SKM-1 (cell line): ENCODE measurements at regions not wholly inside any gene's neighbourhood (a gene's known extent, or its start where the extent isn't known, plus 50 kb on each side); places are given as distances from the start of the nearest gene placed in this dataset.
"Not testable (repeated sequence)": the region's sequence is repeated elsewhere in the genome, so short reads cannot be mapped to it uniquely, and the experiment has no call there.

ENCODE experiments used
- DNase-seq: peaks from one replicate; lab custom pipeline; 2025; ENCODE audit not compliant: unreplicated experiment; lab: John Stamatoyannopoulos, UW

- no peak for DNase-seq
Measured at GRCh38 chr10:21463436-21463835, 62.0 kb downstream of the SKIDA1 start.

DNA sequence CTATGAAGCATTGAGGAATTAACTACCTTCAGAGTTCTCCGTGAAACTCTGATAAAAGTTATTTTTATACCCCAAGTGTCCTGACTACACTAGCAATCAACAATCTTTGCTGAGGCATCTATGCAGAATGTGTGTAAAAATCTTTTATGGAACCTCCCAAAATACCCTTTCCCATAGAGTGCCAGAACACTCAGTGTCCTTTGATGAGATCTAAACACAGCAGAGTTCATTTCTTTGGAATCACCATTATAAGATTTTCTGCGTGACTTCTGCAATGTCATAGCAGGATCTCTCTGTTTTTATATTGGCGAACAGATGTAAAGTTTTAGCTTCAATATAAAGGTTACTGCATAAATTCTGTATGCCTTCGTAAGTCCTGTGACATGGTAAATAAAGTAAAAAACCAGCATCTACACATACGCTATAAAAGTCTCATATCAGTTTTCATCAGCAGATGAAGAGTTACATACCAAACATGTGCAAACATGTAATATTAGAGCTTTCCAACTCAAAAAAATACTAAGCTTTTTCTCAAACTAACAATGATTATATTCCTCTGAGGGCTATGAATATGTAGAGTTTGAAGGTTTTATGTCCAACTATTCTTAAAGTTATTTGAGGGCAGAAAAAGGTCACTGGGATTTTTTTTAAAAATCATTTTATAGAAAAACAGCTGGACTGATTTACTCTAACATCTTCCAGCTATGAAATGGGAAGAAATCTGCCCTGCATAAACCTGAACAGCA, 67.2 kb downstream of the SKIDA1 start:
- no peak for DNase-seq

DNA sequence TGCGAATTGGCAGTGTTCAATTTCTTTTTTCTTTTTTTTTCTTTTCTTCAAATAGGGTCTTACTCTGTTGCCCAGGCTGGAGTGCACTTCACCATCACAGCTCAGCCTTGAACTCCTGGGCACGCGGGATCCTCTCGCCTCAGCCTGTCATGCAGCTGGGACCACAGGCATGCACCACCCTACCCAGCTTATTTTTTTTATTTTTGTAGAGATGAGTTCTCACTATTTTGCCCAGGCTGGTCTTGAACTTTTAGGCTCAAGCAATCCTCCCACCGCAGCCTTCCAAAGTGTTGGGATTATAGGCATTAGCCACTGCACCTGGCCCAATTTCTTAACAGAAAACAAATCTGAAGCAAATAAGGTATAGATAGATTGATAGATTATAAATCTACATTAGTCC, 69.3 kb downstream of the SKIDA1 start:
- no peak for DNase-seq

DNA sequence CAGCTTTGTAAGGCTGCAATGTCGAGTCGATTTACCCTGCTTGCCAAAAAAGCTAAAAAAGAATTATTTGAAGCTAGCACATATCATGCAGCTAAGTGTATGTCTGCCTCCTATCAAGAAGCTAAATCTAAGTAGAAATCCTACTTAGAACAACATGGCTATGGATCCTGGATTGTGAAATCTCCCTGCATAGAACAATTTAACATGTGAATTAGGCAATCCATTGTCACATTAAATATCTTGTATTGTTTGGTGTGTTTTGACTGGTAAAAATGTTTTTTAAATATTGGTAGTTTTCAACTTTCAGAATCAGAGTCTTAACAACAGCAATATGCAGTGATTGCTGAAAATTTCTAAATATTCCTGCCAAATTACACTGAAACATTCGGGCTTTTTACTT, 73.3 kb downstream of the SKIDA1 start:
- no peak for DNase-seq

- peak; percentile 31 for DNase-seq
Measured at GRCh38 chr10:21449288-21449966, 76.1 kb downstream of the SKIDA1 start.

DNA sequence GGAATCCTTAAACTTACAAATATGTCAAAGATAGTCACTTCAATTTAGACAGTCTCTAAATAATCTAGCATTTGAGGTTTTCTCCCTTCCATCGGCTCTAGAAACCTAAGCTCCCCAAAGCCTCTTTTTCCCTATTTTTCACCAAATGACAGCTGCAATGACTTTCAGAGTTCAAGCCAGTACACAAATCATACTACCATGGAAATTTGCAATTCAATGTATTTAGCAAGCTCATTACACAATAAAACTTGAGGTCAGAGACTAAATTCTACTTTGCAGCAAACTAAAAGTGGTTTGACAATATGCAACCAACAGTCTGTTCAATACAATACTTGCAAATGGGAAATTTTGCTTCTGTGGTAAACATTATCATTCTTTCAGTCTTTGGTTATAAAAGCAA, 80.3 kb downstream of the SKIDA1 start:
- DNase-seq, result no peak

DNA sequence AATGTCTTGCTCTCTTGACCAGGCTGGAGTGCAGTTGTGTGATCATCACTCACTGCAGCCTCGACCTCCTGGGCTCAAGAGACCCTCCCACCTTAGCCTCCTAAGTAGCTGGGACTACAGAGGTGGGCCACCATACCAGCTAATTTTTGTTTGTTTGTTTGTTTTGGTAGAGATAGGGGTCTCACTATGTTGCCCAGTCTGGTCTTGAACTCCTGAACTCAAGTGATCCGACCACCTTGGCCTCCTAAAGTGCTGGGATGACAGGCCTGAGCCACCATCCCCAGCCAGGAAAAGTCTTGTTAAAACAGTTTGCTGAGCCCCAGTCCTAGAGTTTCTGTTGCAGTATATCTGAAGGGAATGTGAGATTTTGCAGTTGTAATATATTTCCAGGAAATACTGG, 83.9 kb downstream of the SKIDA1 start:
- no peak for DNase-seq

DNA sequence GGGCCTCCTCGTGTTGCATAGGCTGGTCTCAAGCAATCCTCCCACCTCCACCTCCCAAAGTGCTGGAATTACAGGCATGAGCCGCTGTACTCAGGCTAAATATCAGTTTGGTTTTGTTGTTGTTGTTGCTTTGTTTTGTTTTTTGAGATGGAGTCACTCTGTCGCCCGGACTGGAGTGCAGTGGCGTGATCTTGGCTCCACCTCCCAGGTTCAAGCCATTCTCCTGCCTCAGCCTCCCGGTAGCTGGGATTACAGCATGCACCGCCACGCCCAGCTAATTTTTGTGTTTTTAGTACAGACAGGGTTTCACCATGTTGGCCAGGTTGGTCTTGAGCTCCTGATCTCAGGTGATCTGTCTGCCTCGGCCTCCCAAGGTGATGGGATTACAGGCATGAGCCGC, 86.6 kb downstream of the SKIDA1 start:
- DNase-seq, result not testable (repeated sequence)

DNA sequence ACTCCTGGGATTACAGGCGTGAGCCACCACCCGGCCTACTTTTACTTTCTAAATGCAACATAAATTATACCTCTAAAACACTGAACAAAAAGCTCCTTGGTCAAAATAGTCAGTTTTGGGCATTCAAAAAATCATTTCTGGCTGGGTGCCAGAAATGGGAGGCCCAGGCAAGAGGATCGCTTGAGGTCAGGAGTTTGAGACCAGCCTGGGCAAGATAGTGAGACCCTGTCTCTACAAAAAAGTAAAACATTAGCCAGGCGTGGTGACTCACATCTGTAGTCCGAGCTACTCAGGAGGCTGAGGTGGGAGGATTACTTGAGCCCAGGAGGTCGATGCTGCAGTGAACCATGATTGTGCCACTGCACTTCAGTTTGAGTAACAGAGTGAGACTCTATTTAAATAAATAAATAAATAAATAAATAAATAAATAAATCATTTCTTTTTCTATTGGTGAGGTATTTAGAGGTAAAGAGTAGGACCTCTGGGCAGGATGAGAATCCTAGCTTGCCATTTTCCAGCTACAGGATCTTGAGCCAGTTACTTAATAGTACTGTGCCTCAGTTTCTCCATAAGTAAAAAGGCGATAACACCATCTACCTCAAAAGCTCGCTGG, 87.6 kb downstream of the SKIDA1 start:
- DNase-seq, result no peak

DNA sequence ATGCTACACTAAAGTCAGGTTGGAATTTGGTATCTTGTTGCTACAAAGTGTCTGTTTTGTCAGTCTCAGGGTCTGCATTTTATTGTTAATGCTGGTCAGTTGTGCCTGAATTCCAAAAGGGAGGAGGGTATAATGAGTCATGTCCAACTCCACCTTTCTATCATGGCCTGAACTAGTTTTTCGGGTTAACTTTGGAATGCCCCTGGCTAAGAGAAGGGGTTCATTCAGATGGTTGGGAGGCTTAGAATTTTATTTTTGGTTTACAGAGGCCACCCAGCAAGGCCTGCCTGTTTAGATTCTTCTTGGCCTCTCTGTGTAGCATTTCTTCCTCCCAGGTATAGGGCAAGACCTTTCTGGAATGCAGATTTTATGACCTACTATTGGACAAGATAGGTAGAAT, 93.2 kb downstream of the SKIDA1 start:
- DNase-seq, result no peak

DNA sequence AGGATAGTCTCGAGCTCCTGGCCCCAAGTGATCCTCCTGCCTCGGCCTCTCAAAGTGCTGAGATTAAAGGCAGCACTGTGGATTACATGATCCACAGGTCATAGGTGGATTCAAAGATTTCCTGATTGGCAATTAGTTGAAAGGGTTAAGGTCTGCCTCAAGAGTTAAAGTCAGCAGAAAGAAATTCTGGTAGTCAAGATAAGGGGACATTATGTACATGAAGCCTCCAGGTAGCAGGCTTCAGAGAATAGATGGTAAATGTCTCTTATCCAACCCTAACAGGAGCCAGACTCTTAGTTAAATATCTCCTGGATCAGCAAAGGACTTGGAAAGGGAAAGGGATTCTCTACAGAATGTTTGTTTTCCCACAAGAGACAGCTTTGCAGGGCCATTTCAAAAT, 93.7 kb downstream of the SKIDA1 start:
- DNase-seq, result no peak

DNA sequence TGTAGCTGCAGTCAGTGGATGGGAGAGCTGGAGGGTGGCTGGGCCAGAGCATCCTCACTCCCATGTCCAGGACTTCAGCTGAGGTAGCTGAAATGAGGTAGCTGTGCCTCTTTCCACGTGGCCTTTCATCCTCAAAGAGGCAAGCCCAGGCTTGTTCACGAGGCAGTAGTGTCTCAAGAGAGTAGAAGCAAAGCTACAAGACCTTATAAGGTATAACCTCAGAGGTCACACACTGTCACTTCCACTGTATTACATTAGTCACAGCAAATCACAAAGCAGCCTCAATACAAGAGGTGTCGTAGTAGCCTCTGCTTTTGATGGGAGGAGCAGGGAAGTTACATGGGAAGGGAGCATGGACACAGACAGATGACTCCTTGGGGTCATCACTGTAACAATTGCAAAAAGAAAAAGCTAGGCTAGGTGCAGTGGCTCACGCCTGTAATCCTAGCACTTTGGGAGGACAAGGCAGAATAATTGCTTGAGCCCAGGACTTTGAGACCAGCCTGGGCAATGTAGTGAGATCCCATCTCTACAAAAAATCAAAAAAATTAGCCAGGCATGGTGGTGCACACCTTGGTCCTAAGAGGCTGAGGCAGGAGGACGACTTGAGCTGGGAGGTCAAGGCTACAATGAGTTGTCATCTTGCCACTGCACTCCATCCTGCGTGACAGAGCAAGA, 97.5 kb downstream of the SKIDA1 start:
- no peak for DNase-seq

DNA sequence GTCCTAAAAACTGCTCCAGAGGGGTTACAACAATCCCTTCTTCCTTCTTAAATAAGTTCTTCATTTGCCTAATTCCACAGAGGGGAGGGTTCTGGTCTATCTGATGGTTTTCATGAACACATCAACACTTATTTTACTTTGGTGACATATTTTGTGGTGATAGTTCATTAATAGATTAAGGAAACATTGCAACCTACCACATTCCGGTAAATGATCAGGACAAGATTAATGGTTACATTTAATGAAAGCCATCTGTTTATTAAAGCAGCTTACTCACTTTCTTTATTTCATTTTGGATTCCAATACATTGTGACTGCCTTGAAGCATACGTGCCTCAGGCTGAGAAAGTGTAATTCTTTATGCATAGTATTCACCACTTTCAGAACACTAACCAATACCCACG, 101.0 kb downstream of the SKIDA1 start:
- DNase-seq, result no peak

GRCh38 chr10:21423850-21424249, 101.6 kb downstream of the SKIDA1 start:
- no peak for DNase-seq

DNA sequence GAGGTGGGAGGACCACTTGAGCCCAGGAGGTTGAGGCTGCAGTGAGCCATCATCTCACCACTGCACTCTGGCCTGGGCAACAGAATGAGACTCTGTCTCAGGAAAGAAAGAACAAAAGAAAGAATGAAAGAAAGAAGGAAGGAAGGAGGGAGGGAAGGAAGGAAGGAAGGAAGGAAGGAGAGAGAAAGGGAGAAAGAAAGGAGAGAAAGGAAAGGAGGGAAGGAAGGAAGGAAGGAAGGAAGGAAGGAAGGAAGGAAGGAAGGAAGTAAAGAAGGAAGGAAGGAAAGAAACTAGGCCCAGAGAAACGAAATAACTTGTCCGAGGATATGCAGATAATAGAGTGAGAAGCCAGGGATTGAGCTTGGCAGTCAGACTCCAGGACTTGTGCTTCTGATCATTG, 102.1 kb downstream of the SKIDA1 start:
- no peak for DNase-seq

GRCh38 chr10:21421794-21422193, 103.7 kb downstream of the SKIDA1 start:
- DNase-seq, result no peak

DNA sequence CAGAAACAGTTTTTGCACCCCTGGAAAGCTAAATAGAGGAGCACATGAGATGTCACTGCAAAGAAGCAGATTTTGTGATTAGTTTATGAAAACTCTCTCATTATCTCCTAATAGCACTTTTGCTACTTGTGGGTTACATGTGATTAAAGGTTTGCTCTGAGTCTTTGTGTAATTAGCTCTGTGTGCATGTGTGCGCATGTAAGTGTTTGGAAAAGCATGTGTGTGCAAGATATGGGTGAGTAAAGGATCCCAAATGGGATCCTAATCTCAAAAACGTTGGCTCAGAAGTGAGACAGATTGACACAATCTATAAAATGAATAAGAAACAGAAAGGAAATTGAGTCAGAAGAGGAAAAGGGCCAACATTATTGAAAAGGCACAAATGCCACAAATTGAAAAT, 104.5 kb downstream of the SKIDA1 start:
- no peak for DNase-seq

DNA sequence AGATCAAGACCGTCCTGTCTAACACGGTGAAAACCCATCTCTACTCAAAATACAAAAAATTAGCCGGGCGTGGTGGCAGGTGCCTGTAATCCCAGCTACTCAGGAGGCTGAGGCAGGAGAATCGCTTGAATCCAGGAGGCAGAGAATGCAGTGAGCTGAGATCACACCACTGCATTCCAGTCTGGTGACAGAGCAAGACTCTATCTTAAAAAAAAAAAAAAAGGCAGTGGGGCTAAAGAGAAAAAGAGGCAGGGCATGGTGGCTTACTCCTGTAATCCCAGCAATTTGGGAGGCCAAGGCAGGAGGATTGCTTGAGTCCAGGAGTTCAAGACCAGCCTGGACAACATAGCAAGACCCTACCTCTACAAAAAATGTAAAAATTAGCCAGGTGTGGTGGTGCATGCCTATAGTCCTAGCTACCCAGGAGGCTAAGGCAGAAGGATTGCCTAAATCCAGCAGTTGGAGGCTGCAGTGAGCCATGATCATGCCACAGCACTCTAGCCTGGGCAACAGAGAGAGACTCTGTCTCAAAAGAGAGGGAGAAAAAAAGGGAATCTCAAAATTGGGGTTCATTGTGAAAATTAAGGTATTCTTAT, 106.4 kb downstream of the SKIDA1 start:
- DNase-seq, result not testable (repeated sequence)

GRCh38 chr10:21417172-21417712, 108.2 kb downstream of the SKIDA1 start:
- no peak for DNase-seq

- no peak for DNase-seq
Measured at GRCh38 chr10:21413680-21414079, 111.8 kb downstream of the SKIDA1 start.

DNA sequence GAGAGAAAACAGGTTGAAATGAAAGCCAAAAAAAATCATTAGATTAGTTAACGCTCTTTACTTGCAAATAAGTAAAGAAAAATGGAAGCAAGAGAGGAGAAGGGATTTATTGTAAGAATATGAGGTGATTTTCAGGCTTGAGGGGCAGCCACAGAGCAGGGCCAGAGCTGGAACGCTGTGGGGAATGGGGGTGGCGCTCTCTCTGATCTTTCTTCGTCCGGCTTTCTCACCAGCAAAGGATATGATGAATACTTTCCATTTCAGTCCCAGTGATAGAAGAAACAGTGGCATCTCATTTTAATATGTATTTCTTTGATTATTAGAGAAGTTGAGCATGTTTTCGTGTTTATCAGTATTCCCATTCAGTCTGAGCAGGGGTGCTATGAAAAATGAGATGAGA, 112.2 kb downstream of the SKIDA1 start:
- DNase-seq, result no peak
